HG03139 (cell line): ENCODE measurements at regions not wholly inside any gene's neighbourhood (a gene's known extent, or its start where the extent isn't known, plus 50 kb on each side); places are given as distances from the start of the nearest gene placed in this dataset.
"Not testable (repeated sequence)": the region's sequence is repeated elsewhere in the genome, so short reads cannot be mapped to it uniquely, and the experiment has no call there.

Source experiments
- ATAC-seq: cut with Tn5 transposase; IDR thresholded peaks from one replicate; pipeline ENCODE4 v1.9.1; 2021; ENCODE audit not compliant: unreplicated experiment

DNA sequence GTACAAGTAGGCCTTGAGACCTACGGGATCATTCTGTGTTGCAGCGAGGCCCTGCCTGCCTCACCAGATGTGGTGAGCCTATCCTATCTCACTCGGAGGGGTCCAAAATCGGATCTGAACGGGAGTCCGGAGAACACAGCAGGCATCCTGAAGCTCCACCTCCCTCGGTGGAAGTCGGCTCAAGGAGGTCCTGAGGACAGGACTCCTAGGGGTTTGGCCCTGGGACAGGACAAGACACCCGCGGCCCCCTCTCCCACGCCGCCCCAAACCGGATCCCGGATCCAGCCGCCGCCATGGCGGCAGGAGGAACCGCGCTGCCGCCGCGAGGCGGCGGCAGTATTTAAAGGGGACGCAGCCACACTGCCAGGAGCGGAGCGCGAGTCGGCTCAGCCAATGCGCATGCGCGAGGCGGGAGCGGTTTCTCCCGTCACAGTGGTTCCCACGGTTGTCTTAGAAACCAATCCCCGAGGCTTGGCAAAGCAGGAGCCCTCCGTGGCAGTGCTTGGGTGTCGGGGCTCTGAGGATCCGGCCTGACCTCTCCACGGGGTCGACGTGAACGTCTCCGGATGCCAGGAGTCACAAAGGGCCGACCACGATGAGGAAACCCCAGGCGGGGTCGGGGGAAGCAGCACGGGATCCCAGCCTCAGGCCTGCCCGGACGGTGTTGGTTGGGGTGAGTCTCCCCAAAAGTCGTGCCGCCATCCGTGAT, 454.6 kb upstream of the ZNG1F start:
- ATAC-seq: peak; percentile 100

DNA sequence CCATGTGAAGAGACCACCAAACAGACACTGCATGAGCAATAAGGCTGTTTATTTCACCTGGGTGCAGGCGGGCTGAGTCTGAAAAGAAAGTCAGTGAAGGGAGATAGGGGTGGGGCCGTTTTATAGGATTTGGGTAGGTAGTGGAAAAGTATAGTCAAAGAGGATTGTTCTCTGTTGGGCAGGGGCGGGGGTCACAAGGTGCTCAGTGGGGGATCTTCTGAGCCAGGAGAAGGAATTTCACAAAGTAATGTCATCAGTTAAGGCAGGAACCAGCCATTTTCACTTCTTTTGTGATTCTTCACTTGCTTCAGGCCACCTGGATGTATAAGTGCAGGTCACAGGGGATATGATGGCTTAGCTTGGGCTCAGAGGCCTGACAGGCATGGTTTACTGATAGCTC, 444.6 kb upstream of the ZNG1F start:
- not testable (repeated sequence) for ATAC-seq

DNA sequence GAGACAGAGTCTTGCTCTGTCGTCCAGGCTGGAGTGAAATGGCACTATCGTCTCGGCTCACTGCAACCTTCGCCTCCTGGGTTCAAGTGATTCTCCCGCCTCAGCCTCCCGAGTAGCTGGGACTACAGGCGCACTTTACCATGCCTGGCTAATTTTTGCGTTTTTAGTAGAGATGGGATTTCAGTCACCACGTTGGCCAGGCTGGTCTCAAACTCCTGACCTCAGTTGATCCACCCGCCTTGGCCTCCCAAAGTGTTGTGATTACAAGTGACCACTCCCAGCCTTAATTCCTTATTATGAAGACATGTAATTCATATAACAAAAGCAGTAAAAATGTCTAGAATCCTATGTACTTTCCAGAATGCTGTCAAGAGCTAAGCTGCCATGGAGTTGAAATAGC, 434.5 kb upstream of the ZNG1F start:
- not testable (repeated sequence) for ATAC-seq

DNA sequence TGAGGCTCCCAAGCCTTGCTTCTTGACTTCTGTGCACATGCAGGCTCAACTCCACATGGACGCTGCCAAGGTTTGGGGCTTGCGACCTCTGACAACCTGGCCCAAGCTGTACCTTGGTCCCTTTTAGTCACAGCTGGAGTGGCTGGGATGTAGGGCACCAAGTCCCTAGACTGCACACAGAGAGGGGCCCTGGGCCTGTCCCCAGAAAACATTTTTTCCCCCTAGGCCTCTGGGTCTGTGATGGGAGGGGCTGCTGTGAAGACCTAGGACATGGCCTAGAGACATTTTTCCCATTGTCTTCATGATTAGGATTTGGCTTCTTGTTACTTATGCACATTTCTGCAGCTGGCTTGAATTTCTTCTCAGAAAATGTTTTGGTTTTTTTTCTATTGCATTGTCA, 430.1 kb upstream of the ZNG1F start:
- not testable (repeated sequence) for ATAC-seq

DNA sequence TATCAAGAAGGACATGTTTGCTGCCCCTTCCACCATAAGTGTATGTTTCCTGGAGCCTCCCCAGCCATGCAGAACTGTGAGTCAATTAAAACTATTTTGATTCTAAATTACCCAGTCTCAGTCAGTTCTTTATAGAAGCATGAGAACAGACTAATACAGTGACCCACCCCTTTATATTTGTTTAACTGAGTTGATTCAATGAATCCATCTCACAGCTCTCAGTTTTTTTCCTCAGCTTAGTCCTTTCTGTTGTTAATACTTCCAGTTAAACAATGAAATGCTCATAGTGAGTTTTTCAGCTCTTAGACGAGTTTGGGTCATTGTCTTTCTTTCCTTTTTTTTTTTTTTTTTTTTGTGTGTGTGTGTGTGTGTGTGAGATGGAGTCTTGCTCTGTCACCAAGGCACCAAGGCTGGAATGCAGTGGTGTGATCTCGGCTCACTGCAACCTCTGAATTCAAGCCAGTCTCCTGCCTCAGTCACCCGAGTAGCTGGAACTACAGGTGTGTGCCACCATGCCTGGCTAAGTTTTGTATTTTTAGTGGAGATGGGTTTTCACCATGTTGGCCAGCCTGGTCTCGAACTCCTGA, 417.9 kb upstream of the ZNG1F start:
- ATAC-seq: not testable (repeated sequence)

DNA sequence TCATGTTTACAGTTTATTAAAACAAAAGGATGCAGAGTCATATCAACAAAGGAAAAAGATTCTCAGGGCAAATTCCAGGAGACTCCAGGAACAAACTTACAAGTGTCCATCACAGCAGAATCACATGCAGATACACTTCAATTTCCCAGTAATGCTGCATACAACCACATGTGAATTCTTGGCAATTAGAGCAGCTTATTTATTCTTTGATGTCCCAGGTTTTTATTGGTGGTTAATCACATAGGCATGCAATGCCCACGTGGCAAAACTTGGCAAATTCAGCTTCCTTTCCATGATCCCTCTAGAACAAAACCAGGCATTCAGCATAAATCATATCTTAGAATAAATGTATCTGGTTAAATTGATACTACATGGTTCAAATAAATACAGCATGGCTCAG, 376.5 kb upstream of the ZNG1F start:
- not testable (repeated sequence) for ATAC-seq
